Suppressor macrophage treated with lipopolysaccharide for 1 hour (primary cell): ENCODE measurements at regions not wholly inside any gene's neighbourhood (a gene's known extent, or its start where the extent isn't known, plus 50 kb on each side); places are given as distances from the start of the nearest gene placed in this dataset.
"Not testable (repeated sequence)": the region's sequence is repeated elsewhere in the genome, so short reads cannot be mapped to it uniquely, and the experiment has no call there.

Experiments used
- DNase-seq, 3 donors: peaks; one replicate each; pipeline ENCODE4 v3.0.0-alpha.2; 2020 to 2022

GRCh38 chr9:71361357-71361756 lies 239.9 kb upstream of the TRPM3 start:
- DNase-seq = no peak

GRCh38 chr9:71357346-71357745 lies 235.9 kb upstream of the TRPM3 start:
- DNase-seq = no peak

- no peak for DNase-seq
Observed at GRCh38 chr9:71355884-71356283, 234.5 kb upstream of the TRPM3 start.

GRCh38 chr9:71353720-71354119 lies 232.3 kb upstream of the TRPM3 start:
- DNase-seq = no peak

DNA sequence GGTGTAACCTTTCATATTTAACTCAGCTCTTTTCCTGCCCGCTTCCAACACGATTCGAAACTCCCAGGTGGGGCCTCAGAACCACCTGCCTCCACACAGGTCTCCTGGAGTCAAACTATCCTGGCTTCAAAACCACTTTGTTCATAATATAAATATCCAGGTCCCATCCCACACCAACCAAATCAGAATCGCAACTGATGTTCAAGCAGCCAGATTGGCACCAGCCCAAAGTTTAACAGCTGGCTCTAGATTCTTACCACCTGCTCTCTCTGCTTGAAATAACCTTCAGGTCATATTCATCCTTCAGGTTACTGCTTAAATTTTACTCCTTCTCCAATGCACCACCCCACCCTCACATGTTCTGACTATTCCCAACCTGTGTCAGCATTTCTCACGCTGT lies 231.4 kb upstream of the TRPM3 start:
- DNase-seq = no peak

DNA sequence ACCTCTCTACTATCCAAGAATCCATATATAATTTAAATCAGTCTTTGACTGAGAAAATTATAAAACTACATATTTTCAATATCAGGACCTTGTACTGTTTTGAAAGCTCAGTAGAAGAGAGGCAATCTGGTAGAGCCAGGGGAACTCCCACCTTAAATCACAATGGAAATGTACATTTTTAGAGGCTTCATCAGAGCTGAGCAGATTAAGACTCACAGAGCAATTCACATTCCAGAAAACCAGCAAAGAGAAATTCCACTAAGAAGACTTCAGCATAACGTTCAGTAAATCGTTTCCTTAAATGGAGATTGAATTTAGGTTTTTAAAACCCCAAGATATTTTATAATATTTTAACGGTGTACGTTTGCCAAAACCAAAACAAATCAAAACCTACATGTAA lies 227.8 kb upstream of the TRPM3 start:
- DNase-seq = no peak

GRCh38 chr9:71333321-71333720 lies 211.9 kb upstream of the TRPM3 start:
- no peak for DNase-seq

- no peak for DNase-seq
Observed at GRCh38 chr9:71331603-71332002, 210.2 kb upstream of the TRPM3 start.

DNA sequence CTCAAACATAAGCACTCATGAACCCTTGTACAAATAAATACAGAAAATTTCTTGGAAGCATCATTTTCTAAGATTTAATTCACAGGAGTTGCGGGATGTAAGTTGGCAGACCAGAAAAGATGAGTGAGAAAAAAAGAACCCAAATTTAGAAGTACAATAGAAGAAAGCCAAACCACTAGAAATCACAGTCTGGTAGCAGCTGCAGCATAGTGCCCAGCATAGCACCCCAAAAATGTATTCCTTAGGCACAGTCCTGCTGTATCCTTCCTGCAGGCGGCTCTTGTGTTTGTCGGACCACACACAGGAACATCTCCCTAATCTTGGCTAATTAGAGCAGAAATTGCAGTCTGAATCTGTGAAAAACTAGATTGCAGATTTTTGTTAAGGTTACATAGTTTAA lies 208.5 kb upstream of the TRPM3 start:
- no peak for DNase-seq

GRCh38 chr9:71326360-71326759 lies 204.9 kb upstream of the TRPM3 start:
- no peak for DNase-seq

DNA sequence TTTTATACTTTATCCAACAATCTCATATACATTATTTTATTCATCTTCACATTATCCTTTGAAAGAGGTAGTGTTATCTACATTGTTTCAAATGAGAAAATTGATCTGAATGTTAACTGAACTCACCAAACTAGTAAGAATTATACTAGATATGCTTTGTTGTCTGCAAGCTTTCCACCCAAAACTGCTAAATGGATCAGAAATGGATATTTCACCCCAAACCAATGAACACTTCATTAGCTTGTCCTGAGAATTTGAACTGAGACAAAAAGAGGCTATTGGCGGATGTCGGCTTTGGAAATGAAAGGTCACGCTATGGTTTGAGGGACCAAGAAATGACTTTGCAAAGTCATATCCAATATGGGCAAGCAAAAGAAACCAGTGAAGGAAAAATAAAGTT lies 201.9 kb upstream of the TRPM3 start:
- no peak for DNase-seq

GRCh38 chr9:71322311-71322710 lies 200.9 kb upstream of the TRPM3 start:
- DNase-seq = no peak

GRCh38 chr9:71308454-71308853 lies 187.0 kb upstream of the TRPM3 start:
- DNase-seq = no peak

DNA sequence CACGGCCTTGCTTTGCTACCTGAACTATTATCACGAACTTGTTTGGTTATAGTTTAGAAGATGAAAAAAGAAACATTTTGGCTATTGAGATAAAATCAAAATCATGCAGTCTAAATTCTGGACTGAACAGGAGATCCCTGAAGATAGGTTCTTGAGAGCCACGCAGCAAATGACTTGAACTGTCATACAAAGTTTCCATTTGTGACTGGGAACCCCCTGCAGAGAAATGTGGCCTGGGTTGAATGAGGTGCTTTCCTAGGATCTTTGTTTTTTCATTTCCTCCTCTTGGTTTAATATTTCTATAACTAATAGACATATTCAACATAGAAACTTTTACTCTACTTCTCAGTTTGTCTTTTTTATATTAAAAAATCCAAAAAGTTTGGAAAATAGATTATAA lies 184.7 kb upstream of the TRPM3 start:
- DNase-seq = no peak

DNA sequence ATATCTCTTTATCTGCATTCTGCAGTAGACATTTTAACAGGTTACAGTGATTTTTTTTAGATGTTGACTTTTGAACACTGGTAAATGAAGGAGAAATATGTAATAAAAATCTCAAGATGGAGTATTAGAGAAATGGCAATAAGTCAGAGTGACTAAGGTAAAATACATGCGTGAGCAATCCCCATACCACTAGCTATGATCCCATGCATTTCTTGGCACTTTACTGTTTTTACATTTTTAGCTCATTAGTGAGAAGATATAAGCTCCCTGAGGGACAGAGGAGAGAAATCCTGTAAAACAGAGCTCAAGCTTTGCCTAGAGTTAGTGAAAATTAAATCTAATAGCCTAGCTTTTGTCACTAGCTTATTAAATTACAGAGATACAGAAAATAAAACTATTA lies 181.9 kb upstream of the TRPM3 start:
- no peak for DNase-seq

GRCh38 chr9:71302776-71303175 lies 181.4 kb upstream of the TRPM3 start:
- DNase-seq = no peak

- DNase-seq = no peak
Observed at GRCh38 chr9:71295928-71296327, 174.5 kb upstream of the TRPM3 start.

DNA sequence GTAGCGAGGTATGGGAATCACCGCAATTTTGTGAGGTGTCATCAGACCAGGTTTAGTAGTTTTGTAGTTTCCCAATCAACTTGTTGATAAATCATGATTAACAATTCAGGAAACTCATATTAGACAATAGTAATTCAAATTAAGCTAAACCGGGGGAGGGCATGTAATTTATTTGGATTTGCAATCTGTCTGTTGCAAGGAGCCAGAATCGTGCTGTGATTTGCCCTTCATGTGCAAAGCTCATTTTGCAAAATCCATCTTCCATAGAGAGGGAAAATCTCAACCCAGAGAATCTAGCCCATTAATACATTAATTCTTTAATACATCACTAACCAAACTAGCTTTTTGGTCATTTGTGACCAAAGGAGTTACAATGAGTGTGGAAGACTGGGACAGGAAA lies 164.7 kb upstream of the TRPM3 start:
- DNase-seq = no peak

- DNase-seq = peak; percentile 65 to 74 (median 69)
Observed at GRCh38 chr9:71285191-71285656, 163.8 kb upstream of the TRPM3 start.

DNA sequence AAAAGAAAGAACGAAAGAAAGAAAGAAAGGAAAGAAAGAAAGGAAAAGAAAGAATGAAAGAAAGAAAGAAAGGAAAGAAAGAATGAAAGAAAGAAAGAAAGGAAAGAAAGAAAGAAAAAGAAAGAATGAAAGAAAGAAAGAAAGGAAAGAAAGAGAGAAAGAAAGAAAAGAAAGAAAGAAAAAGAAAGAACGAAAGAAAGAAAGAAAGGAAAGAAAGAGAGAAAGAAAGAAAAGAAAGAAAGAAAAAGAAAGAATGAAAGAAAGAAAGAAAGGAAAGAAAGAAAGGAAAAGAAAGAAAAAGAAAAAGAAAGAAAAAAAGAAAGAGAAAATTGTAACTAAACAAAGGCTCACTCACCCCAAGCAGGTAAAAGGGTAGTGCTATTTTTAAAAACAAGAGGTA lies 160.7 kb upstream of the TRPM3 start:
- not testable (repeated sequence) for DNase-seq

- DNase-seq = no peak
Observed at GRCh38 chr9:71279151-71279739, 157.8 kb upstream of the TRPM3 start.

DNA sequence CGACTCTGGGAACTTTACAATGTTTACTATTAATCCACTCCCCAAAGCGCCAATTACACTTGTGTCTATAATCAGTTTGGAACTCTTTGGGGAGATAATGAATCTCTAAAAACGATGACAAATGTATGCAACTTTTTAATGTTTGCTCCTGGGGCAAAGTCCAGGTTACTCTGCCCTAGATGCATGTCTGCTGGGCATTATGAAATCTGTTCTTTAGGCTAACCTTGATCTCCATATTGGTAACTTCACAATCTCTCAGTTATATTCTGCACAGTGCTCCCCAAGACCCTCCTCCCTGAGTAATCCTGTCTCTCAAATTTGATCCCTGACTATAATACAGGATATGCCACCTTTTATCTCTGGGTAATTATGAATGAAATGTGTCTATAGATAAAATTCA lies 152.2 kb upstream of the TRPM3 start:
- DNase-seq = no peak

DNA sequence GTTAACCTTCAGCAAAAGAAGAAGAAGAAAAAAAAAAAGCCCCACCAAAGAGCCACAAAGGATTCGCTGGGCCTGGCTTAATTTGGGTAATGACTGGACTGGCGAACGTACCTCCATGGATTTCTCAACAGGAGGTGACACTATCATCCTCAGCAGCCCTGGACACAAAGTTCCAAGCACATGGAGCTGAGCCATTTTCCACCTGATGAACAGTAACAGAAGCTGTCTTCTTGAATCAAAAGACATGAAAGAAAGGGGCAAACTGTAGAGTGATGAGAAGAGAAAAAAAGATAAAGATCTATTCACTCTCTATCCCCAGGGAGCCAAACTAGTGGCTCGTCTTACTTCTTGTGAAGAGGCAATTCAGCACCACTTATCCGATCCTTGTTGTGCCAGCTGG lies 150.2 kb upstream of the TRPM3 start:
- no peak for DNase-seq

- DNase-seq = peak in 2 of 3 donors; percentile 4 to 22
Observed at GRCh38 chr9:71270554-71270953, 149.1 kb upstream of the TRPM3 start.

DNA sequence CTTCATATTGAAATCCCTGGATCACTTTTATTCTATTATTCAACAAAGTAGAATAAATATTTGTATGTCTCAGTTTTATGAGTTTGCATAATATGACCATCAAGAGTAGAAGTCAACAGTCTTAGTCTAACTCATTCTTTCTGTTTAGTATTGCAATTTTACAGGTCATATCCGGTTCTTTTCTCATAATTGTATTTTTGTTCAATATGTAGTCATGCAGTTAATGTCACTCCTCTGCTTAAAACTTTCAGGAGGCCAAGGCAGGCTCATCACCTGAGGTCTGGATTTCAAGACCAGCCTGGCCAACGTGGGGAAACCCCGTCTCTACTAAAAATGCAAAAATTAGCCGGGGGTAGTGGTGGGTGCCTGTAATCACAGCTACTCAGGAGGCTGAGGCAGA lies 148.4 kb upstream of the TRPM3 start:
- no peak for DNase-seq
